ENCODE measurements at regions not wholly inside any gene's neighbourhood (a gene's known extent, or its start where the extent isn't known, plus 50 kb on each side); places are given as distances from the start of the nearest gene placed in this dataset.

GRCh38 chr21:41666641-41667081 lies 100.2 kb downstream of the RIPK4 start:
- no CpG with 5 or more reads among the region's 7 CpGs for WGBS (ENCODE audit: insufficient coverage)

More at GRCh38 chr21:41666641-41667081, 100.2 kb downstream of the RIPK4 start:
- Histone ChIP-seq H3K36me3 (replicated peaks in 1 of 2; ENCODE audit: control extremely low read depth in 1 of 2, control insufficient read depth in 1 of 2, extremely low read depth in 1 of 2, insufficient read depth in 2 of 2, low read length in 1 of 2) (no peaks in the 10 kb centered on the region), H2AFZ (ENCODE audit: insufficient read depth, low read depth, low read length, poor library complexity, severe bottlenecking) (no peak overlapping the region), H3K27me3 (replicated peaks in 1 of 4; ENCODE audit: control extremely low read depth in 1 of 4, control insufficient read depth in 3 of 4, insufficient read depth in 4 of 4, low read length in 3 of 4) (peaks cover 0 to 2% (median 0%) of the 10 kb centered on the region in 4 experiments), H3K79me2 (ENCODE audit: control insufficient read depth, insufficient read depth, low read length) (no peaks in the 10 kb centered on the region), H3K4me1 (ENCODE audit: control insufficient read depth in 2 of 2, insufficient read depth in 2 of 2, low read length in 2 of 2) (no peaks in the 10 kb centered on the region), H4K20me1 (ENCODE audit: control insufficient read depth, insufficient read depth, low read length, poor library complexity, severe bottlenecking) (no peaks in the 10 kb centered on the region), H3K4me3 (ENCODE audit: control extremely low read depth in 1 of 5, extremely low read depth in 1 of 5, insufficient read depth in 1 of 5, low read depth in 2 of 5, low read length in 4 of 5) (no peak overlapping the region), H3K4me2 (replicated peaks; ENCODE audit: low read depth, low read length, poor library complexity, severe bottlenecking) (no peak overlapping the region), H3K9ac (ENCODE audit: low read length) (no peak overlapping the region), H3K9me3 (ENCODE audit: control extremely low read depth in 1 of 3, control insufficient read depth in 2 of 3, insufficient read depth in 1 of 3, low read length in 2 of 3) (no peaks in the 10 kb centered on the region), H3K27ac (ENCODE audit: low read length in 2 of 2) (no peak overlapping the region)
- intact Hi-C loops (cut with micrococcal nuclease): no loop called here
- no peak for DNase-seq
- TF ChIP-seq EZH2 (IDR thresholded peaks at IDR 0.05; ENCODE audit: borderline replicate concordance, insufficient read depth, low read depth, low read length, poor library complexity, severe bottlenecking) (no peak), CTCF (IDR thresholded peaks at IDR 0.05) (no peak)
- POLR2A ChIA-PET: no interaction called here
- ATAC-seq (ENCODE audit: low read depth): no peak
- Mint-ChIP-seq H3K9me3 (ENCODE audit: insufficient read depth) (no peaks in the 10 kb centered on the region), H3K4me3 (no peak overlapping the region), H3K27ac (no peak overlapping the region), H3K4me1 (no peaks in the 10 kb centered on the region), H3K27me3 (peaks cover 6% of the 10 kb centered on the region)
- CTCF ChIA-PET: no interaction called here
